H1 (cell line): ENCODE measurements at regions not wholly inside any gene's neighbourhood (a gene's known extent, or its start where the extent isn't known, plus 50 kb on each side); places are given as distances from the start of the nearest gene placed in this dataset.

ENCODE experiments used
- CTCF ChIA-PET: fragments of 300-600 bp; sonication (Branson Sonifier 250); formaldehyde crosslinking; loops from one replicate; lab custom pipeline; 2021; ENCODE audit not compliant: partially characterized antibody; lab: Charles Lee
- POLR2A ChIA-PET: fragments of 300-600 bp; sonication (Branson Sonifier 250); formaldehyde crosslinking; loops from one replicate; lab custom pipeline; 2021; ENCODE audit warnings: inconsistent platforms; ENCODE audit not compliant: partially characterized antibody; lab: Charles Lee
- DNase-seq, 2 experiments: peaks; one replicate each; pipeline versions ENCODE4 v3.0.0 to v3.0.0-alpha.2; 2010 to 2022; ENCODE audit warnings: low spot score in 2 of 2, low read depth in 1 of 2, mixed read lengths in 1 of 2
- FAIRE-seq: peaks from 2 replicates; lab custom pipeline; 2011; peaks lifted over from hg19 to GRCh38; lab: Jason Lieb, UNC
- H2AFZ ChIP-seq: 2 replicates; pipeline ENCODE4 v1.8.1; 2012; ENCODE audit warnings: low read length, inconsistent platforms
- H2AK5ac ChIP-seq: 2 replicates; pipeline ENCODE4 v1.6.1; 2013; ENCODE audit warnings: low read depth, low read length
- H2BK120ac ChIP-seq: replicated peaks from 2 replicates; pipeline ENCODE3; 2013; ENCODE audit warnings: low read depth, low read length, inconsistent platforms
- H2BK12ac ChIP-seq: 2 replicates; pipeline ENCODE4 v1.6.1; 2013; ENCODE audit warnings: low read depth, low read length
- H2BK15ac ChIP-seq: 2 replicates; pipeline ENCODE4 v1.6.1; 2013; ENCODE audit warnings: low read length
- H2BK20ac ChIP-seq: 2 replicates; pipeline ENCODE4 v1.6.1; 2013; ENCODE audit warnings: low read length
- H2BK5ac ChIP-seq: 2 replicates; pipeline ENCODE4 v1.6.1; 2013; ENCODE audit warnings: low read depth, low read length
- H3K14ac ChIP-seq: 2 replicates; pipeline ENCODE4 v1.6.1; 2013; ENCODE audit warnings: inconsistent platforms; ENCODE audit not compliant: insufficient read length
- H3K18ac ChIP-seq: 2 replicates; pipeline ENCODE4 v1.6.1; 2013; ENCODE audit warnings: low read length; ENCODE audit errors: extremely low read depth
- H3K23ac ChIP-seq: 2 replicates; pipeline ENCODE4 v1.6.1; 2013; ENCODE audit warnings: inconsistent platforms; ENCODE audit not compliant: insufficient read length
- H3K23me2 ChIP-seq: 2 replicates; pipeline ENCODE4 v1.6.1; 2013; ENCODE audit warnings: low read depth, low read length
- H3K27ac ChIP-seq: 2 replicates; pipeline ENCODE4 v1.6.1; 2011; ENCODE audit warnings: low read depth, low read length, inconsistent platforms
- H3K27me3 ChIP-seq, 4 experiments: replicated peaks in 1 of 4; 1 replicate in 1 of 4; 2 replicates in 3 of 4; pipeline versions ENCODE4 v1.6.1 to v1.8.1; 2011 to 2013; ENCODE audit warnings: low read length in 3 of 4, mild to moderate bottlenecking in 3 of 4, inconsistent platforms in 2 of 4, mixed read lengths in 2 of 4, moderate library complexity in 1 of 4; ENCODE audit not compliant: control insufficient read depth in 3 of 4, insufficient read depth in 3 of 4; ENCODE audit errors: extremely low read depth in 1 of 4
- H3K36me3 ChIP-seq, 4 experiments: 2 replicates each; pipeline versions ENCODE4 v1.6.1 to v1.8.1; 2011 to 2013; ENCODE audit warnings: mild to moderate bottlenecking in 4 of 4, low read length in 3 of 4, moderate library complexity in 2 of 4, control low read depth in 1 of 4, inconsistent platforms in 1 of 4; ENCODE audit not compliant: insufficient read depth in 4 of 4, control insufficient read depth in 2 of 4
- H3K4ac ChIP-seq: replicated peaks from 2 replicates; pipeline ENCODE3; 2013; ENCODE audit warnings: low read length, low read depth, mixed read lengths, inconsistent platforms; ENCODE audit not compliant: insufficient read length
- H3K4me1 ChIP-seq, 4 experiments: replicated peaks in 1 of 4; 1 replicate in 1 of 4; 2 replicates in 3 of 4; pipeline versions ENCODE4 v1.6.1 to v1.8.1; 2011 to 2013; ENCODE audit warnings: low read length in 3 of 4, inconsistent platforms in 2 of 4, mixed read lengths in 1 of 4; ENCODE audit not compliant: insufficient read depth in 4 of 4, control insufficient read depth in 3 of 4
- H3K4me2 ChIP-seq, 2 experiments: 2 replicates each; pipeline versions ENCODE4 v1.6.1 to v1.8.1; 2011 to 2013; ENCODE audit warnings: low read depth in 2 of 2, low read length in 2 of 2, control low read depth in 1 of 2, inconsistent platforms in 1 of 2, mild to moderate bottlenecking in 1 of 2; ENCODE audit not compliant: insufficient read depth in 1 of 2
- H3K4me3 ChIP-seq, 4 experiments: fragments of 200-600, 300-600 bp in 1 of 4; sonication (generic), shearing (Covaris generic), sonication (Bioruptor Twin) in 1 of 4; 2 replicates each; pipeline versions ENCODE4 v1.5.1 to v1.8.1; 2011 to 2016; ENCODE audit warnings: low read length in 4 of 4, low read depth in 3 of 4, control low read depth in 2 of 4, inconsistent platforms in 2 of 4, mild to moderate bottlenecking in 2 of 4, mixed read lengths in 1 of 4, moderate library complexity in 1 of 4; ENCODE audit not compliant: insufficient read depth in 2 of 4; ENCODE audit errors: extremely low read depth in 1 of 4
- H3K56ac ChIP-seq: replicated peaks from 2 replicates; pipeline ENCODE3; 2013; ENCODE audit warnings: low read depth, mild to moderate bottlenecking, mixed read lengths, low read length, inconsistent platforms; ENCODE audit not compliant: insufficient read length
- H3K79me1 ChIP-seq: 2 replicates; pipeline ENCODE4 v1.6.1; 2013; ENCODE audit warnings: low read depth, low read length, control low read depth
- H3K79me2 ChIP-seq, 2 experiments: 2 replicates each; pipeline versions ENCODE4 v1.6.1 to v1.8.1; 2012 to 2013; ENCODE audit warnings: low read length in 2 of 2, mild to moderate bottlenecking in 2 of 2, inconsistent platforms in 1 of 2; ENCODE audit not compliant: insufficient read depth in 2 of 2, control insufficient read depth in 1 of 2
- H3K9ac ChIP-seq, 4 experiments: replicated peaks in 1 of 4; 1 replicate in 1 of 4; 2 replicates in 3 of 4; pipeline versions ENCODE4 v1.6.1 to v1.8.1; 2011 to 2013; ENCODE audit warnings: low read depth in 3 of 4, low read length in 3 of 4, control low read depth in 2 of 4, mild to moderate bottlenecking in 2 of 4, moderate library complexity in 2 of 4, inconsistent platforms in 1 of 4; ENCODE audit errors: extremely low read depth in 1 of 4
- H3K9me3 ChIP-seq, 2 experiments: 2 replicates each; pipeline versions ENCODE4 v1.6.1 to v1.8.1; 2012 to 2013; ENCODE audit warnings: mild to moderate bottlenecking in 2 of 2, moderate library complexity in 2 of 2, control low read depth in 1 of 2, inconsistent platforms in 1 of 2, low read depth in 1 of 2, low read length in 1 of 2, mixed read lengths in 1 of 2; ENCODE audit not compliant: insufficient read depth in 2 of 2
- H4K20me1 ChIP-seq, 2 experiments: replicated peaks in 1 of 2; 2 replicates each; pipeline versions ENCODE3 to v1.8.1; 2011 to 2013; ENCODE audit warnings: inconsistent platforms in 2 of 2, low read length in 2 of 2, mild to moderate bottlenecking in 1 of 2; ENCODE audit not compliant: insufficient read depth in 2 of 2, control insufficient read depth in 1 of 2
- H4K5ac ChIP-seq: 2 replicates; pipeline ENCODE4 v1.6.1; 2013; ENCODE audit warnings: low read length, low read depth, mixed read lengths, inconsistent platforms; ENCODE audit not compliant: insufficient read length
- H4K8ac ChIP-seq: 2 replicates; pipeline ENCODE4 v1.8.0; 2013; ENCODE audit warnings: mild to moderate bottlenecking, moderate library complexity, low read length, inconsistent platforms; ENCODE audit not compliant: insufficient read depth; ENCODE audit errors: extremely low read depth
- H4K91ac ChIP-seq: replicated peaks from 2 replicates; pipeline ENCODE3; 2013; ENCODE audit warnings: low read length, mixed read lengths, inconsistent platforms; ENCODE audit not compliant: insufficient read length
- EZH2 ChIP-seq: fragments of 200-600 bp; sonication (generic); IDR thresholded peaks from 2 replicates; pipeline ENCODE4 v1.7.1; 2012; ENCODE audit warnings: low read depth, mild to moderate bottlenecking, moderate library complexity, low read length, inconsistent platforms; ENCODE audit not compliant: severe bottlenecking
- HDAC6 ChIP-seq: IDR thresholded peaks from one replicate; pipeline ENCODE4 v1.7.1; 2012; ENCODE audit warnings: low read depth, mild to moderate bottlenecking, inconsistent platforms, low read length, moderate library complexity
- SP4 ChIP-seq: IDR thresholded peaks from 2 replicates; pipeline ENCODE4 v1.6.1; 2012; ENCODE audit warnings: low read length, inconsistent platforms
- WGBS, 2 experiments: shearing (Covaris generic) in 1 of 2; methylation state at CpG; one replicate each; pipeline versions ENCODE4 v1.1.6 to v1.1.7; 2013 to 2015; ENCODE audit warnings: low lambda C conversion rate in 2 of 2, mixed read lengths in 2 of 2, inconsistent platforms in 1 of 2, low coverage in 1 of 2, missing lambda C conversion rate in 1 of 2; ENCODE audit not compliant: insufficient replicate concordance in 2 of 2, insufficient coverage in 1 of 2, insufficient read length in 1 of 2; ENCODE audit errors: extremely low coverage in 1 of 2, missing lambda C conversion rate in 1 of 2; 5-methylcytosine and 5-hydroxymethylcytosine counted together

- Histone ChIP-seq H3K79me2 (no peaks in the 10 kb centered on the region), H3K36me3 (no peaks in the 10 kb centered on the region), H3K27me3 (no peaks in the 10 kb centered on the region), H3K4ac (no peak overlapping the region), H2BK12ac (no peak overlapping the region), H2BK20ac (no peak overlapping the region), H3K4me3 (no peak overlapping the region), H3K23me2 (no peaks in the 10 kb centered on the region), H3K79me1 (no peaks in the 10 kb centered on the region), H3K4me1 (no peaks in the 10 kb centered on the region), H3K14ac (no peak overlapping the region), H3K18ac (no peak overlapping the region), H2AK5ac (no peak overlapping the region), H2BK5ac (no peak overlapping the region), H3K9ac (no peak overlapping the region), H3K9me3 (no peaks in the 10 kb centered on the region), H3K56ac (no peak overlapping the region), H4K8ac (no peak overlapping the region), H4K20me1 (no peaks in the 10 kb centered on the region), H4K5ac (no peak overlapping the region), H2AFZ (no peak overlapping the region), H3K23ac (no peak overlapping the region), H4K91ac (no peak overlapping the region), H2BK15ac (no peak overlapping the region), H3K27ac (no peak overlapping the region), H2BK120ac (no peak overlapping the region), H3K4me2 (no peak overlapping the region)
- FAIRE-seq (no peak), DNase-seq (no peak)
- WGBS, 2 experiments, result 52% methylated on average over 2 of the region's 2 CpGs; no CpG with 5 or more reads in 1 of the 2 experiments
- ChIA-PET CTCF (interaction anchor here (1.3 kb wide), 1 partner anchor 8 kb away, joined by 3 read pairs; no protein-coding TSS in a partner anchor), POLR2A (no interaction called here)
- TF ChIP-seq EZH2 (no peak), HDAC6 (no peak), SP4 (no peak)
Observed at GRCh38 chr2:228801451-228801850, 469.6 kb downstream of the PID1 start.
